ENCODE measurements at regions not wholly inside any gene's neighbourhood (a gene's known extent, or its start where the extent isn't known, plus 50 kb on each side); places are given as distances from the start of the nearest gene placed in this dataset.
"Not testable (repeated sequence)": the region's sequence is repeated elsewhere in the genome, so short reads cannot be mapped to it uniquely, and the experiment has no call there.

DNA sequence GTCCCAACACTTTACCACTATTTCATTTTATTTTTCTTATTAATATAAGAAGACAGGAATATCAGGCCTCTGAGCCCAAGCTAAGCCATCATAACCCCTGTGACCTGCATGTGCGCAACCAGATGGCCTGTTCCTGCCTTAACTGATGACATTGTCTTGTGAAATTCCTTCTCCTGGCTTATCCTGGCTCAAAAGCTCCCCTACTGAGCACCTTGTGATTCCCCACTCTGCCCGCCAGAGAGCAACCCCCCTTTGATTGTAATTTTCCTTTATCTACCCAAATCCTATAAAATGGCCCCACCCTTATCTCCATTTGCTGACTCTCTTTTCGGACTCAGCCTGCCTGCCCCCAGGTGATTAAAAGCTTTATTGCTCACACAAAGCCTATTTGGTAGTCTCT, 382.8 kb upstream of the HS3ST1 start:
- not testable (repeated sequence) for TF ChIP-seq CTCF (IDR thresholded peaks at IDR 0.05 in 4 of 5, conservative IDR thresholded peaks at IDR 0.05 in 1 of 5); POLR2A (IDR thresholded peaks at IDR 0.05)
